ENCODE measurements at regions not wholly inside any gene's neighbourhood (a gene's known extent, or its start where the extent isn't known, plus 50 kb on each side); places are given as distances from the start of the nearest gene placed in this dataset.

DNA sequence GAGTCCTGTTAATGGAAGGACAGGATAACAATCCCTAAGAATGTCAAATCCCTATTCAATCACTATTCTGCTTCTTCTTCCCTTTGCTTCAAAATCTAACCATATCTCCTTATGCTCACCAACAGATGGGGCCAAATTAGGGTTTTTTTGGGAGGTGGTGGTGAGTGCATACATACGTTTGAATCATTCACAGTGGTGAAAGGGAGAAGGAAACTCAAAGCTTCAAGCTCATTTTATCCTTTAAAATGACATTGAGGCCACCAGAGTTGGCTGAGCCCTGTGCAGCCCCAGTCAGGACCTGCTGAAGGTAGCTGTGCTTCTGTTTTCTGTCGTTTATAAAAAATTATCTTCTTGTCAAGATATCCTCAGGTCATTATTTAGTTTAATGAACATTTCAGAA lies 607.5 kb upstream of the AGTR1 start:
- peaks cover 0 to 7% (median 2%) of the 10 kb centered on the region in 8 donors for H3K9me3 Mint-ChIP-seq
- H3K27me3 Mint-ChIP-seq, result no peaks in the 10 kb centered on the region
- H3K27ac ChIP-seq (ENCODE audit: low read depth, low read length), result no peak overlapping the region
- no peaks in the 10 kb centered on the region for H3K4me1 ChIP-seq (ENCODE audit: insufficient read depth, low read length)
- H3K4me3 ChIP-seq (ENCODE audit: low read length in 2 of 2), result no peak overlapping the region
- H3K4me3 Mint-ChIP-seq, result no peak overlapping the region
- ChIA-PET CTCF (ENCODE audit: partially characterized antibody) (no interaction called here), POLR2A (ENCODE audit: partially characterized antibody) (interaction anchor here (0.8 kb wide), 1 partner anchor 1538 kb away, joined by 3 read pairs; no protein-coding TSS in a partner anchor)
- DNase-seq, result no peak
- H3K36me3 Mint-ChIP-seq, result no peaks in the 10 kb centered on the region
- no peaks in the 10 kb centered on the region for H3K4me1 Mint-ChIP-seq
- intact Hi-C loops (cut with micrococcal nuclease), result no loop called here
- H3K27ac Mint-ChIP-seq, result no peak overlapping the region
- no peaks in the 10 kb centered on the region for H3K27me3 ChIP-seq (ENCODE audit: insufficient read depth, low read length)
- H3K36me3 ChIP-seq (ENCODE audit: insufficient read depth, low read length), result no peaks in the 10 kb centered on the region
- no peaks in the 10 kb centered on the region for H3K9me3 ChIP-seq (ENCODE audit: control insufficient read depth in 1 of 2, low read length in 2 of 2)

DNA sequence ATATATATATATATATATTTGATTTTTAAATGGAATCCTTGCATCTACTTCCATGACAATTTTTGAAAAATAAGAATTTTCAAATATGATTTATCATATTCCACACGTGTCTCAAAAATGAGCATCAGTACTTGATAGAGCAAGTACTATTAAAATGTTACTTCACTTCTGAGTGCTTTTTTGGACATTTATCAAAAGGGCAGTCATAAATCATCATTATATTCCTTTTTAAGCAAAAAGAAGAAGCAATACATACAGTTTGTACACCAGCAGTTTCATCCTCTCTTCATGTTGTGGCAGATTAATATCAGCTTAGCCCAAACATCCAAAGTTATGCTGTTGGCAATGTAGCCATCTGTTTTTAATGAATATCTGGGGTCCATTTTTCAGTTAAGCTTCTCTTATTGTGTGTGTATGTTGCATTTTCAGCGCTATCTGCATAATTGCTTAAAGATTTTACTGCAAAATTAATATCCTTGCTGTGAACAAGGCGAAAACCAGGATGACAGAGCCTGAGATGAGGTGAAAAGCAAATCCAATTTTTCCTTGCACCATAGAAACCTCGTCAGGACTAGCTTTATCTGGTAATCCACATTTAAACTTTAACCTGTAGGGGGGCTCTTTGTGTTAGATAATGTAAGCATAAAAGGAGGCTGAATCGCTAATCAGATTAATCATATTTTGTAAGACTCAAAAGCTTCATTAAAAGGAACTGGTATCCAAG lies 604.9 kb upstream of the AGTR1 start:
- Histone ChIP-seq H3K27me3 (ENCODE audit: insufficient read depth, low read length) (no peaks in the 10 kb centered on the region), H3K4me1 (ENCODE audit: insufficient read depth, low read length) (no peaks in the 10 kb centered on the region), H3K36me3 (ENCODE audit: insufficient read depth, low read length) (no peaks in the 10 kb centered on the region), H3K27ac (ENCODE audit: low read depth, low read length) (no peak overlapping the region), H3K9me3 (ENCODE audit: control insufficient read depth in 1 of 2, low read length in 2 of 2) (no peaks in the 10 kb centered on the region), H3K4me3 (ENCODE audit: low read length in 2 of 2) (no peak overlapping the region)
- POLR2A ChIA-PET (ENCODE audit: partially characterized antibody), result no interaction called here
- Mint-ChIP-seq H3K27ac (no peak overlapping the region), H3K4me1 (no peaks in the 10 kb centered on the region), H3K4me3 (no peak overlapping the region), H3K9me3 (peaks cover 0 to 6% (median 0%) of the 10 kb centered on the region in 8 donors), H3K27me3 (no peaks in the 10 kb centered on the region), H3K36me3 (no peaks in the 10 kb centered on the region)
- intact Hi-C loops (cut with micrococcal nuclease), result no loop called here
- CTCF ChIA-PET (ENCODE audit: partially characterized antibody), result no interaction called here
- no peak for DNase-seq

DNA sequence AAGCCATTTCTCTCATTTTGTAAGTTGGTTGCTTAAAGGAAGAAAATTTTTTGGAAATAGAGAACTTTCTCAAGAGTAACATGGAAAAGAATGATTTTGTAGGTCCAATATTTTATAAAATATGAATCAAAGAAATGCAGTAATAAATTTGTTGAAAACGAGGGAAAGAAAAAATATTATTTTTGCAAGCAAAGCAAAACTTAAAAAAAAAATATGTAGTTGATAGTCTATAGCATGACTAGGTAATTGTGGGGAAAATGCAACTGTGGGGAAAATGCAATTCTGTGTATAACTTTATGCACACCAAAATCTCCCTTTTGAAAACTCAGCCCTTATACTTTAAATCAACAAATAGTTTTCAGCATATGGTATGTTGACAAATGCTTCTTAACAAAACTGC lies 604.0 kb upstream of the AGTR1 start:
- ChIA-PET POLR2A (ENCODE audit: partially characterized antibody) (no interaction called here), CTCF (ENCODE audit: partially characterized antibody) (no interaction called here)
- no peak overlapping the region for H3K27ac ChIP-seq (ENCODE audit: low read depth, low read length)
- no peak overlapping the region for H3K4me3 ChIP-seq (ENCODE audit: low read length in 2 of 2)
- DNase-seq, result no peak
- H3K9me3 ChIP-seq (ENCODE audit: control insufficient read depth in 1 of 2, low read length in 2 of 2), result no peaks in the 10 kb centered on the region
- no peaks in the 10 kb centered on the region for H3K36me3 Mint-ChIP-seq
- H3K4me3 Mint-ChIP-seq, result no peak overlapping the region
- intact Hi-C loops (cut with micrococcal nuclease), result no loop called here
- H3K27me3 Mint-ChIP-seq, result no peaks in the 10 kb centered on the region
- H3K27me3 ChIP-seq (ENCODE audit: insufficient read depth, low read length), result no peaks in the 10 kb centered on the region
- no peaks in the 10 kb centered on the region for H3K4me1 ChIP-seq (ENCODE audit: insufficient read depth, low read length)
- H3K36me3 ChIP-seq (ENCODE audit: insufficient read depth, low read length), result no peaks in the 10 kb centered on the region
- peaks cover 0 to 6% (median 0%) of the 10 kb centered on the region in 8 donors for H3K9me3 Mint-ChIP-seq
- H3K4me1 Mint-ChIP-seq, result no peaks in the 10 kb centered on the region
- no peak overlapping the region for H3K27ac Mint-ChIP-seq

DNA sequence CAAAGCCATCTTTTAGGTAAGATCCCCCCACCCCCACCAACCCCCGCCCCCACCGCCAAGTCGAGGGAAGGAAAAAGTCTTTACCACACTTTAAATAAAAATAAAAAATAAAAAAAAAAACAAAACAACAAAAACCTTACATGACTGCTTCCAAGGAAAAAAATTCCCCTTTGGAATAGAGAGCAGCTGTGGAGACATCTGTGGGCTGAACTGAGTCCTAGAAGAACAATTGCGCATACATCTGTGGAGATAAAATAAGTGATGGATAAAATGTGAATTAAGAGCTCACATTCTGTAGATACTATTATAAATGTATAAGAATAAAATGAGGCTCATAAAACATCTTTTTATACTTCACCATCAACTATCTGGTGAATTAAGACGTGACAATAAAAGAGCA lies 601.7 kb upstream of the AGTR1 start:
- intact Hi-C loops (cut with micrococcal nuclease), result no loop called here
- no peaks in the 10 kb centered on the region for H3K27me3 Mint-ChIP-seq
- H3K9me3 Mint-ChIP-seq, result peaks cover 0 to 5% (median under 1%) of the 10 kb centered on the region in 8 donors

DNA sequence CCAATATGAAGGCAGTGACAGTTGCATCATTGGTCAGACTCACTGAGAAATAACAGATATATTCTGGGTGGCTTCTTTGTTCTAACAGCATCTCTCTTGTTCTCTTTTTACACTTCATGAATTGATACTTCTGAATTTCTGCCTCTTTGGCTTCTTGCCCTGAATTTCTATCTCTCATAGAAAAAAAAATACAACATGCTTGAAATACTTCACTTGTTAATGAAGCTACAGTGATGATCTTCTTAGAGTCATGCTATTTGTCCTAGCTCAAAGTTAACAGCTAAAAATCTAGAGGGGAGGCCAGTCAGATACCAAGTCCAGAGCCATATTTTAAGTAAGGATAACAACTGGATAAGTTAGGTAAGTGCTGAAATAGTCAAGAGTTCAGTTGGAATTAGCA lies 597.2 kb upstream of the AGTR1 start:
- DNase-seq, result no peak
- Mint-ChIP-seq H3K27me3 (no peaks in the 10 kb centered on the region), H3K4me3 (no peak overlapping the region), H3K27ac (no peak overlapping the region), H3K36me3 (no peaks in the 10 kb centered on the region), H3K9me3 (peaks cover 0 to 13% (median 4%) of the 10 kb centered on the region in 8 donors), H3K4me1 (no peaks in the 10 kb centered on the region)
- intact Hi-C loops (cut with micrococcal nuclease), result no loop called here
- H3K9me3 ChIP-seq (ENCODE audit: control insufficient read depth in 1 of 2, low read length in 2 of 2), result no peaks in the 10 kb centered on the region
- no peaks in the 10 kb centered on the region for H3K4me1 ChIP-seq (ENCODE audit: insufficient read depth, low read length)
- H3K27ac ChIP-seq (ENCODE audit: low read depth, low read length), result no peak overlapping the region
- H3K36me3 ChIP-seq (ENCODE audit: insufficient read depth, low read length), result no peaks in the 10 kb centered on the region
- CTCF ChIA-PET (ENCODE audit: partially characterized antibody), result no interaction called here
- H3K27me3 ChIP-seq (ENCODE audit: insufficient read depth, low read length), result no peaks in the 10 kb centered on the region
- POLR2A ChIA-PET (ENCODE audit: partially characterized antibody), result interaction anchor here (0.7 kb wide), 1 partner anchor 33 kb away, joined by 3 read pairs; no protein-coding TSS in a partner anchor
- no peak overlapping the region for H3K4me3 ChIP-seq (ENCODE audit: low read length in 2 of 2)

More for the DNA sequence above, 601.7 kb upstream of the AGTR1 start:
- H3K4me1 Mint-ChIP-seq, result no peaks in the 10 kb centered on the region
- no peaks in the 10 kb centered on the region for H3K36me3 ChIP-seq (ENCODE audit: insufficient read depth, low read length)
- ChIA-PET POLR2A (ENCODE audit: partially characterized antibody) (no interaction called here), CTCF (ENCODE audit: partially characterized antibody) (no interaction called here)
- H3K9me3 ChIP-seq (ENCODE audit: control insufficient read depth in 1 of 2, low read length in 2 of 2), result no peaks in the 10 kb centered on the region
- DNase-seq, result no peak
- H3K4me1 ChIP-seq (ENCODE audit: insufficient read depth, low read length), result no peaks in the 10 kb centered on the region
- no peak overlapping the region for H3K27ac ChIP-seq (ENCODE audit: low read depth, low read length)
- no peak overlapping the region for H3K4me3 ChIP-seq (ENCODE audit: low read length in 2 of 2)
- no peaks in the 10 kb centered on the region for H3K36me3 Mint-ChIP-seq
- H3K27me3 ChIP-seq (ENCODE audit: insufficient read depth, low read length), result no peaks in the 10 kb centered on the region
- H3K27ac Mint-ChIP-seq, result no peak overlapping the region
- no peak overlapping the region for H3K4me3 Mint-ChIP-seq

DNA sequence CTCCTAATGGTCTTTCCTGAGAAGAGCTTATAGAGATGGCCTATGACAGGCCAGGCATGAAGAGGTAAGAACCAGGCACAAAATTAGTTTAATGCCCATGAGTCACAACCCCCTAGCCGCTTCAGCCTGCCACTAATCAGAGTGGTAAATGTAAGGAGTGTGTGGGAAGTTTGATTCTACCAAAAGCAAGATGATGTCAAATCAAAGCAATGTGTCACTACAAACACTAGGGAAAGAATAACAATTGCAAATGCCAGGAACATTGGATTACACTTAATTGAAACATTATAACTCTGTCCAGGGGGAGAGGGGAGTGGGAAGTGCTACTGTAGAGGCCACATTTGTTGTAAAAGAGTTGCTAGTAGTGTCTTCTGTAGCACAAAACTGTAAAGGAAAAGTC lies 596.6 kb upstream of the AGTR1 start:
- Histone ChIP-seq H3K27ac (ENCODE audit: low read depth, low read length) (no peak overlapping the region), H3K9me3 (ENCODE audit: control insufficient read depth in 1 of 2, low read length in 2 of 2) (no peaks in the 10 kb centered on the region), H3K4me1 (ENCODE audit: insufficient read depth, low read length) (no peaks in the 10 kb centered on the region), H3K36me3 (ENCODE audit: insufficient read depth, low read length) (no peaks in the 10 kb centered on the region), H3K4me3 (ENCODE audit: low read length in 2 of 2) (no peak overlapping the region), H3K27me3 (ENCODE audit: insufficient read depth, low read length) (no peaks in the 10 kb centered on the region)
- intact Hi-C loops (cut with micrococcal nuclease), result no loop called here
- no peaks in the 10 kb centered on the region for H3K4me1 Mint-ChIP-seq
- peaks cover 0 to 13% (median 4%) of the 10 kb centered on the region in 8 donors for H3K9me3 Mint-ChIP-seq
- H3K36me3 Mint-ChIP-seq, result no peaks in the 10 kb centered on the region
- H3K4me3 Mint-ChIP-seq, result no peak overlapping the region
- DNase-seq, result no peak
- ChIA-PET POLR2A (ENCODE audit: partially characterized antibody) (no interaction called here), CTCF (ENCODE audit: partially characterized antibody) (no interaction called here)
- H3K27ac Mint-ChIP-seq, result no peak overlapping the region
- H3K27me3 Mint-ChIP-seq, result no peaks in the 10 kb centered on the region

DNA sequence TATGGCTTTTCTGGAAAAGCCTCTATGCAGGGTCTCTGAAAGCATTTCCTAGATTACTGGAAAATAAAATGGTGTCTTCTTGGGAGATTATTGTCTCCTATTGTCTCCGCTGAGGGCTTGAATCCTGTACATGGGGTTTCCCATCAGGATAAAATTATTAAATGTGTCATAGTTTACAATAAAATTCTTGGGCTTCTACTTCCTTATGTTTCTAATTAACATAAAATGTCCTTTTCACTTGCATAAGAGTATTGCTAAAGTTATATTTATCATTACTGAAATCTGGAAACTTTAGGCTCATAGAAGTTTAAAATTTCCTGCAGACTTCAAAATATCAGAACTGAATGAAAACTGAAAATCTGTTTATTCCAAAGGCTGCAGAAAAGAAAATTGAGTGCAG lies 595.5 kb upstream of the AGTR1 start:
- Mint-ChIP-seq H3K27ac (no peak overlapping the region), H3K4me3 (no peak overlapping the region), H3K9me3 (peaks cover 0 to 13% (median 3%) of the 10 kb centered on the region in 8 donors), H3K4me1 (no peaks in the 10 kb centered on the region), H3K36me3 (no peaks in the 10 kb centered on the region), H3K27me3 (no peaks in the 10 kb centered on the region)
- DNase-seq, result no peak
- Histone ChIP-seq H3K27me3 (ENCODE audit: insufficient read depth, low read length) (no peaks in the 10 kb centered on the region), H3K4me3 (ENCODE audit: low read length in 2 of 2) (no peak overlapping the region), H3K36me3 (ENCODE audit: insufficient read depth, low read length) (no peaks in the 10 kb centered on the region), H3K9me3 (ENCODE audit: control insufficient read depth in 1 of 2, low read length in 2 of 2) (no peaks in the 10 kb centered on the region), H3K4me1 (ENCODE audit: insufficient read depth, low read length) (no peaks in the 10 kb centered on the region), H3K27ac (ENCODE audit: low read depth, low read length) (no peak overlapping the region)
- ChIA-PET CTCF (ENCODE audit: partially characterized antibody) (no interaction called here), POLR2A (ENCODE audit: partially characterized antibody) (no interaction called here)
- intact Hi-C loops (cut with micrococcal nuclease), result no loop called here

DNA sequence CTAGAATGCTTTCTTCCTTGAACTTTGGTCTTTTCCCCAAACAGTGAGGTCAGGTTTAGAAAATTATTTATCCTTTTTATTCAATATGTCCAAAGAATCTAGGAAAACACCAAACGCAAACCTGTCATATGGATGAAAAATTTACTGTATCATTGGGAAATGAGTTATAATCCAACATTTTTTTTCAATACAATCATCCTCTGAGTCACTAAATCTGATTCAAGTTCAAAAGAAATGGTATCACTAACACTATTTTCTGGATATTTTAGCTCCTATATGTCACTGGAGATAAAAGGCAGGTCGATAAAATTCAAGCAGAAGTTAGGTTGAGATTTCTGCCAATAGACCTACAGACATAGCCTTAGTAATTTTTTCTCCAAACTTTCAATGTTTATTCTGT lies 591.6 kb upstream of the AGTR1 start:
- H3K27ac Mint-ChIP-seq, result no peak overlapping the region
- H3K4me3 ChIP-seq (ENCODE audit: low read length in 2 of 2), result no peak overlapping the region
- no peaks in the 10 kb centered on the region for H3K4me1 Mint-ChIP-seq
- H3K27me3 Mint-ChIP-seq, result no peaks in the 10 kb centered on the region
- no peaks in the 10 kb centered on the region for H3K36me3 Mint-ChIP-seq
- no peak for DNase-seq
- peaks cover 2 to 12% (median 4%) of the 10 kb centered on the region in 8 donors for H3K9me3 Mint-ChIP-seq
- ChIA-PET POLR2A (ENCODE audit: partially characterized antibody) (no interaction called here), CTCF (ENCODE audit: partially characterized antibody) (no interaction called here)
- no peaks in the 10 kb centered on the region for H3K4me1 ChIP-seq (ENCODE audit: insufficient read depth, low read length)
- no peaks in the 10 kb centered on the region for H3K27me3 ChIP-seq (ENCODE audit: insufficient read depth, low read length)
- H3K4me3 Mint-ChIP-seq, result no peak overlapping the region
- no peak overlapping the region for H3K27ac ChIP-seq (ENCODE audit: low read depth, low read length)
- intact Hi-C loops (cut with micrococcal nuclease), result no loop called here
- no peaks in the 10 kb centered on the region for H3K36me3 ChIP-seq (ENCODE audit: insufficient read depth, low read length)
- no peaks in the 10 kb centered on the region for H3K9me3 ChIP-seq (ENCODE audit: control insufficient read depth in 1 of 2, low read length in 2 of 2)
